GM21447 (cell line): ENCODE measurements at regions not wholly inside any gene's neighbourhood (a gene's known extent, or its start where the extent isn't known, plus 50 kb on each side); places are given as distances from the start of the nearest gene placed in this dataset.

Source experiments
- ATAC-seq: cut with Tn5 transposase; IDR thresholded peaks from one replicate; pipeline ENCODE4 v1.9.1; 2021; ENCODE audit not compliant: unreplicated experiment

GRCh38 chr13:73939071-73939380, 195.2 kb downstream of the KLF12 start:
- ATAC-seq, result no peak

DNA sequence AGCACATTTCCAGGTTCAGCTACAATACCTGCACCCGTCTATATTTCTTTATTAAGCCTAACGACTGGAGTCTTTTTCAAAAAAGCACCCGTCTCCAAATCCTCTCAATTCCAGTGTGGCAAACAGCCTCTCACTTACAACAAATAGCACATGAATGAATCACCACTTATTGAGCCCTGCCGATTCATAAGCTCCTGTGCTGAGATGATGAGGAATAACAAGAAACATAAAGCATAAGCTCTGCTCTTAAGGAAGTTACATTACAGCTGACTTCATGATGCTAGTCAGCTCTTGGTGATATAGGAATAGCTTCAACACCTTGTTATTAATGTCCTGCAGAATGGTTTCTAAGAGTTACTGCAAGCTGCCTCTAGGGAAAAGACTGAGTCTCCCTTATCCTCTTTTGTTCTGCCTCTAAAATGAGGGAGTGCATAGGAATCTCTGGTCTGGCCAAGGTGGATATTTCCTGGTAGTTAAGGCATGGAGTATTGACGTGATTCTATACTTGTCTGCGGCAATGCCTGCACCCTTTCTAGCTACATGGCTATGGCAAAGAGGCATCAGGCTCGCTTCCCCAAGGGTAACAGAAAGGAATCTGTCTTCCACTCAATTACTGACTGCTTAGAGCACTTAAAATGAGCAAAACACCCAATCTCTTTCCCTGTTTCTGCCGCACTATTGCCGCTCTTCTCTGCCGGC, 195.7 kb downstream of the KLF12 start:
- no peak for ATAC-seq

- ATAC-seq, result no peak
Measured at GRCh38 chr13:73937441-73937840, 196.8 kb downstream of the KLF12 start.

GRCh38 chr13:73935991-73936390, 198.2 kb downstream of the KLF12 start:
- no peak for ATAC-seq

DNA sequence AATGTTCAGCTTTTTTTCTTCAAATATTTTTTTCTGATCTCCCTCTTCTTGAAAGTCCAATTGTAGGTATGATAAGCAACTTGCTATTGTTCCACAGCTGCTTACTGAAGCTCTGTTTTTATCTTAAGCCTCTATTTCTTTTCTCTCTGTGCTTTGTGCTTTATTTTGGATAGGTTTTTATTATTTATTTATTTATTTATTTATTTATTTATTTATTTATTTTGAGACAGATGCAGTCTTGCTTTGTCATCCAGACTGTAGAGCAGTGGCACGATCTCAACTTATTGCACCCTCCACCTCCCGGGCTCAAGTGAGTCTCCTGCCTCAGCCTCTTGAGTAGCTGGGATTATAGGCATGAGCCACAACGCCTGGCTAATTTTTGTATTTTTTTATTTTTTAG, 199.4 kb downstream of the KLF12 start:
- ATAC-seq, result no peak

DNA sequence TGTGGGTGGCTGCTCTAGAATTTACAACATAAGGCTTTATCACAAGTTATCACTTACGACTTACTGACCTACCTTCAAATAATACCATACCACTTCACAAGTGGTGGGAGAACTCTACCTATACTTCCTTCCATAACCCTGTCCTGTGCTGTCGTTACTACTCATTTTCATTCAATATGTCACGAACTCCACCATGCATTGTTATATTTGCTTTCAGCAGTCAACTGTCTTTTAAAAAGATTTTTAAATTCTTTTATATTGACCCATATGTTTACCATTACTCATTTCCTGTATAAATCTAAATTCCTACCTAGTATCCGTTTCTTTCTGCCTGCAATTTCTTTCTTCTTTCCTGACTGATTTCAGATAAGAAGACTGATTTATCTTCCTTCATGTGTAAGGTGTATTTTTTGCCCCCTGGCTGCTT, 200.0 kb downstream of the KLF12 start:
- no peak for ATAC-seq

- peak; percentile 58 for ATAC-seq
Measured at GRCh38 chr13:73933795-73934194, 200.4 kb downstream of the KLF12 start.

- ATAC-seq, result no peak
Measured at GRCh38 chr13:73932091-73932490, 202.1 kb downstream of the KLF12 start.

DNA sequence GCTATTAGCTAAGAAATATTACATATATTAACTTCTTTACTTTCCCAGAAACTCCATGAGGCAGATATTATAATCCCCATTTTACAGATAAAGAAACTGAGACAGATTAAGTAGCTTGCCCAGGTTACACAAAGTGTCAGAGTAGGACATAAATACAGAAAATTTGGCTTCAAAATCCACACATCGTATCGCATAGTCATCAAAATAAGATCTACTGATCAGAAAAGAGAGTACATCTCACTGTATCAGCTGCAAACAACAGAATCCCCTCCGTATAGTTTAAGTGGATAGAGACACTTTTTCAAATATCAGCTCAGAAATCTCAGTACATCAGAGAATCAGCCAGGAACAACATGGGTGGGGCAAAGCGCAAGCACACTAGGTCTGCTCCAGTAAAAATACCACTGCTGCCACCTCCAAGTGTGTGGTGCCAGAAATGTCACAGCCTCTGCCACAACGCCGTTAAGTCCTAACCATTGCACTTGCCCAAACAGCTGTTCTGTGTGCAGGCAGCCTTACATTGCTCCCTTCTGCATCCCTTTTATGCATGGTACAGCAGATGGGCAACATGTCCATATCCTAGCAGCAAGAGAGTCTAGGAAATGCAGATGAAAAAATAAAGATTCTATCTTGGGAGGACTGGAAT, 204.8 kb downstream of the KLF12 start:
- ATAC-seq, result no peak

- peak; percentile 98 for ATAC-seq
Measured at GRCh38 chr13:73924607-73925006, 209.6 kb downstream of the KLF12 start.

DNA sequence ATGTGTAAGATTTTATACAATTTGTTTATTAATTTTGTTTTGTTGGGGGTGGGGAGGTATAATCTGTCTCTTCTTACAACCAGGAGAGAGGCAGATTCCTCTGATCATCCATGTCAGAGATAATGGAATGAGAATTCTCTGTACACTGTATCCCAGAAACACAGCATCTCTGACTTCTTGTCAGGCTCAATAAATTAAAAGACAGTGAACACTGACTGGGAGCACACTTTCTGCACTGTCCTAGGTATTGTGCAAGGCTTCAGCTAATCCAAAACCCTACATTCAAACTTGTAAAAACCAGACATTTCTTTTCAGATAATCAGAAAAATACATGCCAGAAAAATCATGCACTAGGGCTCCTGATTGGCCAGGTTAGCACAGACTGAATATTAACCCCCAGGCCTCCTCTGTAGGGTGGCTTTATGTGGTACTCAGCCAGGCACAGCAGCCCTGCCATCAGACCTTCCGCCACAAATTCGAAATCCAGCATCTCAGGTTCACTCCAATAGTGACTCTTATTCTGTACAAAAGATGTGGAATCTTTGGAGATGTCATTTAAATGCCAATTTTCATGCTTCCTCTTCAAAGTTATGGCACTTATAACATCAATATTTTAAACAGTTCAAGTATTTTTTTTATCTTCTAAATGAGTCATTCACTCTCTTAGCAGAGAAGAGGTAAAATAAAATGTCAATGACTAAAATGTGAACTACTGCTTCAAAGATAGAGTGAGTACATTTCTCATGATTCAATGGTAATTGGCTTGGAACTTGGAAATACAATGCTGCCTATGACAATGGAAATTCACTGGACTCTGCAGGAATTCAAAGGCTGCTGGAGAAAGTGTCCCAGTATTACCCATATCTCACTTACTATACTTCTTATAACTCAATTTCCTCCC, 211.5 kb downstream of the KLF12 start:
- no peak for ATAC-seq

- no peak for ATAC-seq
Measured at GRCh38 chr13:73918691-73919090, 215.5 kb downstream of the KLF12 start.

DNA sequence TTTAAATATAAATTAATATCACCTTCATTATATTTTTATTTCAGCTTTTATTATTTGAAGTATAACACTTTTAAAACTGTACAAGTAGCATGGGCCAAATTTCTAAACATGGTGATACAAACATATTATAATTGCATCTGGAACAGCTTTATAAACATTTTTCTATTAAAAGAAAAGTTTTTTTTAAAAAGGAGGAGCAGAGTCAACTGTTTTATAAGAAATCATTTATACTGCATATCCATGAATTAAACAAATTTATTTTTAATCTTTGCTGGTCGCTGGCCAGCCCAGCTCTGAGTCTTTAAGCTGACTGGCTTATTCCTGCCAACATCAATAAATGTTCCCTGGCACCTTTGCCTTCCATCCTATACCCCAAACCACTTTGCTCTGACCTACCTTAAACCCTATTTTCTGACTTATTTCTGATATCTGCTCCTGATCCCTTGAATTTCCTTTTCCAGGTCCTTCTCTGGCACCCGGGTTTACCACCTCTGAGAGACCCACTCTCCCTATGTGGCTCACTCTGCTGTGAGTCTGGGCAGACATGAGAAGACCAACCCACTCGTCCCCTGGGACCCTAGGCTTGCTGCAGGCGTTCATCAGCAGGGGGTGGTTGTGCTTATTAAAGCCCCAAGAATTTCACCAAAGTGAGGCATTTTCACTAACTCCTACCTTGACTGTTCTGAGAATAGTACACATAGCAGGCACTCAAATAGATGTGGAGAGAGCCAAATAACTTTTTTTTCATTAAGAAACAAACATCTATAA, 220.3 kb downstream of the KLF12 start:
- no peak for ATAC-seq

- ATAC-seq, result peak; percentile 45
Measured at GRCh38 chr13:73913079-73913740, 221.0 kb downstream of the KLF12 start.

DNA sequence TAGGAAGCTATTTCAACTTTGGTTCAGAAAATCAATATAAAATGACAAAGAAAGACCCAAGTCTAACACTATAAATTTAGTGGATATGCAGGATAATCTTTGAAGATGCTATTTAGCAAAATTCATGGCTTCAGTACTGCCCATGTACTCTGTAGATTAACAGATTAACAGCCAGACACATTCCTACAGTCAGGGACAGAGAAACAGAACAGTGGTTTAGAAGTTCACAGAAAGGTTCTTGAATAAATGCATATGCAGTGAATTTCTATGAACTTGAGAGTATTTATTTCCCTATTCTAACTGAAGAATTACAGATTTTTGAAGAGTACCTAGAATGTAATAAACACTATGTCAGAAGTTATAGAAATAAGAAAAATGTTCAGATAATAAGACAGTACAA, 222.8 kb downstream of the KLF12 start:
- ATAC-seq, result no peak

- ATAC-seq, result no peak
Measured at GRCh38 chr13:73910733-73911132, 223.5 kb downstream of the KLF12 start.

DNA sequence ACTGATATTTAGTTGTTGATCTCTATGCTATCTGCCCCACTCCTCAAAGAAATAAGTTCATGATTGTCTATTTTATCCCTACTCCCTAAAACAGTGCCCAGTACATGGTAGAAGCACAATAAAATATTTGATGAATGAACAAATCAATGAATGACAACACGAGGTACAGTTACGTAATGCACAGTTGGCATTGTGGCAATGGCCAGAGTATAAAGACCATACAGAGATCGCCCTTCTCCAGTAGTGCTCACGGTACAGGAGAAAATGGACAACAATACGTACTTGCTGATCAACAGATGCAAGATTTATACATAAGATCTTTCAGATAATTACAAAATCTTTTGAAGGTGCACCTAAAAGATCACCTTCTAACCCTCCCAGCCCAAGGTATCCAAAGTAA, 225.4 kb downstream of the KLF12 start:
- ATAC-seq, result no peak

DNA sequence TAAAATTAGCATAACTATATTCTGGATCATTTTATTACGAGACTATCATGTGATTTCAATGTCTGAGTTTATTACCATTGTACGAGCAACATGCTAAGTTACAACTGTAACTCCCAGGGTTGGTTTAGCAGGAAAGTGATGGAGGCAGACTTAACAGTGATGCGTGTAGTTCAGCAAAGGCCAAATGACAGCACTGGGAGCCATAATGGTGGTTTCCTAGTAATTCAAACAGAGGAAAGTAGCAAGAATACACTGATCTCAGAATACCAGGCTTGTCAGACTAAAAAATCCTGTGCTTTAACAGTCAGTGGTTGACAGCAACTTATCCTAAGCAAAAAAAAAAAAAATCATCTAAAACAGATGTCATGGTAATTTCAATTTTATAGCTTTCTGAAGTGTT, 229.6 kb downstream of the KLF12 start:
- no peak for ATAC-seq

GRCh38 chr13:73903561-73903960, 230.6 kb downstream of the KLF12 start:
- ATAC-seq, result no peak

- no peak for ATAC-seq
Measured at GRCh38 chr13:73902847-73903246, 231.4 kb downstream of the KLF12 start.

- ATAC-seq, result no peak
Measured at GRCh38 chr13:73902296-73902695, 231.9 kb downstream of the KLF12 start.
